ENCODE measurements at regions not wholly inside any gene's neighbourhood (a gene's known extent, or its start where the extent isn't known, plus 50 kb on each side); places are given as distances from the start of the nearest gene placed in this dataset.
"Not testable (repeated sequence)": the region's sequence is repeated elsewhere in the genome, so short reads cannot be mapped to it uniquely, and the experiment has no call there.

DNA sequence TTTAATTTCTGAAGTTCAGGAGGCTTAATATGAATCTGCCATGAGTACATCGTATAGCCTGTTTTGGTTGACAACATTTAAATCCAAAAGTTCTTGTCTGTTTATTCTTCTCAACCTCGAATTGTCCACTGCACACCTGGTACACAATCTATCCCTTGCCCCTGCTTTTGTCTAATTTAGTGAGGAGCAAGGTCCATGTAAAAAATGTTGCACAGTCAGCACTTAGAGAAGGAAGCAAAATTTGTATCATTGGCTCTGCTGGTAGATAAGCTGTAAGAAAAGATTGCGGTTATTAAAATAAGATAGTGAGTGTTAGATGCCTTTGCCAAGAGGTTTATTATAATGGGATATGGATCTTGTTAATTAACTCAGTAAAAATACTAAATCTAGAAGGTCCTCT lies 761.5 kb downstream of the RAPGEF2 start:
- no peak overlapping the region for H3K27ac ChIP-seq (ENCODE audit: low read length)
- WGBS (ENCODE audit: insufficient coverage, low lambda C conversion rate), result 78% methylated on average over 1 of the region's 3 CpGs
- no peaks in the 10 kb centered on the region for H3K27me3 ChIP-seq (ENCODE audit: control insufficient read depth, insufficient read depth, low read length)
- peaks cover 4% of the 10 kb centered on the region for H3K9me3 ChIP-seq (ENCODE audit: control insufficient read depth, low read depth, low read length)
- H3K36me3 ChIP-seq (ENCODE audit: control insufficient read depth, insufficient read depth, low read length), result no peaks in the 10 kb centered on the region
- DNase-seq, result no peak
- H3K4me1 ChIP-seq (ENCODE audit: control insufficient read depth, insufficient read depth, low read length), result no peaks in the 10 kb centered on the region
- no peak overlapping the region for H3K4me3 ChIP-seq (ENCODE audit: low read length)

DNA sequence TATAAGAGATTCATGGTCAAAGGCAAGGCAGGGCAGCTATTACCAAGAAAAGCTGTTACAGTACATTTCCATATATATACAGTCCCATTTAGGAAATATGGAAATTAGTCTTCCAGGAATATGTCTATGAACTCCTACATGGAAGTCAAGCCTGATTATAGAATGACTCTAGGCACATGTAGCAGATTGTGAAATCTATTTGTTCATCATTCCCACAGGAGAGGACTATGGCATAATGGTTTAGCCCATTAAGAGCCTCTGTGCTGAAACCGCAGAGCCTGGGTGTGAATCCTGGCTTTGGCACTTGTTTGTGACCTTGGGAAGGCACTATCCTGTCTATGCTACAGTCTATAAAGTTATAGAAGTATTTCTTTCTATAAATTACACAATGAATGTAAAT lies 764.8 kb downstream of the RAPGEF2 start:
- Histone ChIP-seq H3K36me3 (ENCODE audit: control insufficient read depth, insufficient read depth, low read length) (no peaks in the 10 kb centered on the region), H3K27me3 (ENCODE audit: control insufficient read depth, insufficient read depth, low read length) (no peaks in the 10 kb centered on the region), H3K27ac (ENCODE audit: low read length) (no peak overlapping the region), H3K4me3 (ENCODE audit: low read length) (no peak overlapping the region), H3K9me3 (ENCODE audit: control insufficient read depth, low read depth, low read length) (peaks cover 4% of the 10 kb centered on the region), H3K4me1 (ENCODE audit: control insufficient read depth, insufficient read depth, low read length) (no peaks in the 10 kb centered on the region)
- no peak for DNase-seq
- WGBS (ENCODE audit: insufficient coverage, low lambda C conversion rate), result no CpG with 5 or more reads among the region's 1 CpG

DNA sequence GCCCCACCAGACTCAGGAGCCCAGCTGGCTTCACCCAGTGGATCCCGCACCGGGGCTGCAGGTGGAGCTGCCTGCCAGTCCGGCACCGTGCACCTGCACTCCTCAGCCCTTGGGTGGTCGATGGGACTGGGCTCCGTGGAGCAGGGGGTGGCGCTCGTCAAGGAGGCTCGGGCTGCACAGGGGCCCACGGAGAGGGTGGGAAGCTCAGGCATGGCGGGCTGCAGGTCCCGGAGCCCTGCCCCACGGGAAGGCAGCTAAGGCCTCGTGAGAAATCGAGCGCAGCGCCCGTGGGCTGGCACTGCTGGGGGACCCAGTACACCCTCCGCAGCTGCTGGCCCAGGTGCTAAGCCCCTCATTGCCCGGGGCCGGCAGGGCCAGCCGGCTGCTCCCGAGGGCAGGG lies 766.1 kb downstream of the RAPGEF2 start:
- H3K4me3 ChIP-seq (ENCODE audit: low read length); H3K4me1 ChIP-seq (ENCODE audit: control insufficient read depth, insufficient read depth, low read length); H3K9me3 ChIP-seq (ENCODE audit: control insufficient read depth, low read depth, low read length); DNase-seq; H3K36me3 ChIP-seq (ENCODE audit: control insufficient read depth, insufficient read depth, low read length); H3K27ac ChIP-seq (ENCODE audit: low read length); H3K27me3 ChIP-seq (ENCODE audit: control insufficient read depth, insufficient read depth, low read length): not testable (repeated sequence)
- no CpG with 5 or more reads among the region's 23 CpGs for WGBS (ENCODE audit: insufficient coverage, low lambda C conversion rate)

DNA sequence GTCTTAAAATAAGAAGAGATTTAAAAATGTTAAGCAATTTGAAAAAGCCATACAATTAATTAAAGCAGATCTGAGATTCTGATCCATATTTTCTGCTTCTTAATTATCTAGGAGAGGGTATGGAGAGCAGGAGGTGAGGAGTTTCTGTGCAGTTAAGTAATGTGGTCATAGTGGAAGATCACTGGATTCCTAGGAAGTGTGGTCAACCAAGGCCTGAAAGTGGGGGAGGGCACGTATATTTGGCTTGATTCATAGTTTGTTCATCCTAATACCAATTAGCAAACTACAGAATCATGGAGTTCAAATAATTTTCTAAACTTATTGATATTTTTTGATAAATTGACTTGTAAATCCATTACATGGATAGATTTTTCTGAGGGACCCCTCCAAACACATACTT lies 768.3 kb downstream of the RAPGEF2 start:
- Histone ChIP-seq H3K27ac (ENCODE audit: low read length) (no peak overlapping the region), H3K27me3 (ENCODE audit: control insufficient read depth, insufficient read depth, low read length) (no peaks in the 10 kb centered on the region)
- WGBS (ENCODE audit: insufficient coverage, low lambda C conversion rate), result no CpG with 5 or more reads among the region's 1 CpG

DNA sequence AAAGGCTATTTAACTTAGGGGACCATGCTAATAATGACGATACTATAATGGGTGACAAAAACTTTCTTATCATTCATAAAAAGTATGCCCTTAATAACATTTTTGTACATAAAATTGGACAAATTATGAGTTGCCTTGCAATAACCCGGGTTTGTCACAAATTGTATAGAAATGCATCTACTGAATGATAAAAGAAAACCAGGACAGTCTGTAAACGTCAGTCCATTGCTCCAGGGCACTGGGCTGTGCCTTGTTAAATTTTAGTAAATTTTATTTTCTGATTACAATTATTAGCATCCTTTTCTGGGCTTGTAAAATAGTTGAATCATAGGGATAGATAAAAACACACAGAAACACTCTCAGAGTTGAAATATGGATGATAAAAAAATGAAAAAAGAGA lies 778.3 kb downstream of the RAPGEF2 start:
- Histone ChIP-seq H3K4me1 (ENCODE audit: control insufficient read depth, insufficient read depth, low read length) (no peaks in the 10 kb centered on the region), H3K27me3 (ENCODE audit: control insufficient read depth, insufficient read depth, low read length) (no peaks in the 10 kb centered on the region), H3K27ac (ENCODE audit: low read length) (no peak overlapping the region), H3K36me3 (ENCODE audit: control insufficient read depth, insufficient read depth, low read length) (no peaks in the 10 kb centered on the region), H3K4me3 (ENCODE audit: low read length) (no peak overlapping the region), H3K9me3 (ENCODE audit: control insufficient read depth, low read depth, low read length) (no peaks in the 10 kb centered on the region)
- DNase-seq, result no peak
- 69% methylated on average over 2 of the region's 3 CpGs for WGBS (ENCODE audit: insufficient coverage, low lambda C conversion rate)

More for the DNA sequence above, 768.3 kb downstream of the RAPGEF2 start:
- H3K4me3 ChIP-seq (ENCODE audit: low read length), result no peak overlapping the region
- H3K9me3 ChIP-seq (ENCODE audit: control insufficient read depth, low read depth, low read length), result peaks cover 4% of the 10 kb centered on the region
- H3K36me3 ChIP-seq (ENCODE audit: control insufficient read depth, insufficient read depth, low read length), result no peaks in the 10 kb centered on the region
- H3K4me1 ChIP-seq (ENCODE audit: control insufficient read depth, insufficient read depth, low read length), result no peaks in the 10 kb centered on the region
- no peak for DNase-seq

DNA sequence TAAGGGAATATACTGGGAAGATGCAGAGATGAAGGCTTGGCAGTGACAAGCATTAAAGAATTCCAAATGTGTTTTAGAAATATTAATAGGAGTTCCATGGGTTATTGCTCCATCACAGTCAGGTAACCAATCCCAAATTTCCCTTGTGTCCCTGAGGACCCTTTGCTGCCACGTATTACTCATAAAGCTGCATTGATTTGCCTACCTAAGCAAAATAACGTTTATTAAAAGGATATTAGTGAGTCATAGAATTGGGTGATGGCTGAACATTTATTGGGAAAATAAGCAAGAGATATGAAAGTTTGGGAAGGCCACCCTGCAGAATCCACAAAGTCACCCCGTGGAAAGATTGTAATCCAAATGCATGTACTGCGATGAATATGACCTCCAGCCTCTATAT lies 782.1 kb downstream of the RAPGEF2 start:
- Histone ChIP-seq H3K4me3 (ENCODE audit: low read length) (no peak overlapping the region), H3K36me3 (ENCODE audit: control insufficient read depth, insufficient read depth, low read length) (no peaks in the 10 kb centered on the region), H3K4me1 (ENCODE audit: control insufficient read depth, insufficient read depth, low read length) (no peaks in the 10 kb centered on the region), H3K27me3 (ENCODE audit: control insufficient read depth, insufficient read depth, low read length) (no peaks in the 10 kb centered on the region), H3K27ac (ENCODE audit: low read length) (no peak overlapping the region), H3K9me3 (ENCODE audit: control insufficient read depth, low read depth, low read length) (no peaks in the 10 kb centered on the region)
- DNase-seq, result no peak
- WGBS (ENCODE audit: insufficient coverage, low lambda C conversion rate), result 0% methylated on average over 1 of the region's 4 CpGs

DNA sequence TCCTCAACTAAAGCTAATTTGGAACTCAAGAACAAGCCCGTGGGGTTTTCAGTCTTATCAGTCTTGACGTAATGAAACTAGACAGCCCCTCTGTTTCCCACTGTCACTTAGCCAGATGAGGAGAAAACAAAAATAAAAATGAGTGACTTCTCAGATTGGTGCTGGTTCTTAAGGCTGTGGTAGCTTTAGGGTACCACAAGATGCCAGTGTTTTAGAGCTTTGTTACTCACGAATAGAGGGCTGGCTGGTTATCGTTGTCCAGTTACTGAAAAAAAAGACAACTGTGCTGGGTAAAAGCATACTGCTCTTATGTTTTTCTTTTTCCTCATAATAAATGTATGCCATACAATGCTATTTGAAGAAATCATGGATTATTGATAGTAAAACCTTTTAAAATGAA lies 796.7 kb downstream of the RAPGEF2 start:
- Histone ChIP-seq H3K27ac (ENCODE audit: low read length) (no peak overlapping the region), H3K4me1 (ENCODE audit: control insufficient read depth, insufficient read depth, low read length) (no peaks in the 10 kb centered on the region), H3K9me3 (ENCODE audit: control insufficient read depth, low read depth, low read length) (no peaks in the 10 kb centered on the region), H3K36me3 (ENCODE audit: control insufficient read depth, insufficient read depth, low read length) (no peaks in the 10 kb centered on the region), H3K4me3 (ENCODE audit: low read length) (no peak overlapping the region), H3K27me3 (ENCODE audit: control insufficient read depth, insufficient read depth, low read length) (no peaks in the 10 kb centered on the region)
- no peak for DNase-seq
- WGBS (ENCODE audit: insufficient coverage, low lambda C conversion rate), result 100% methylated on average over 1 of the region's 4 CpGs

DNA sequence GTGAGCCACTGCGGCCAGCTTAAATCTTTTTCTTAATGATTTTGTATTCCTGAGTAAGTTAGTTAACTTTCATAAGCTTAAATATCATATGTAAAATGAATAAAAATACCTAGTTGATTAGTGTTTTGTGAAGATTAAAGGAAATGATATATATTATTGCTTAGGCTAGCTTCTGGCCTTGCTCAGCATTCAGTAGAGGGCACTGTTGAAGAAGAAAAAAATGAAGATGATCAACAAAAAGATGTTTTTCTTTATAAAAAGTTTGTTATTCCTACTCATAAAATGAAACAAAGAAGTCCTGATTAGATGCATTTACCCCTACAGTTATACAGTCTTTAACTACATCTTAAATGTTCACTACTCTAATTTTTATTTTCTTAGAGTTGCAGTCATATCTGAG lies 797.7 kb downstream of the RAPGEF2 start:
- no peak for DNase-seq
- no peak overlapping the region for H3K4me3 ChIP-seq (ENCODE audit: low read length)
- no CpG with 5 or more reads among the region's 1 CpG for WGBS (ENCODE audit: insufficient coverage, low lambda C conversion rate)
- no peaks in the 10 kb centered on the region for H3K4me1 ChIP-seq (ENCODE audit: control insufficient read depth, insufficient read depth, low read length)
- H3K9me3 ChIP-seq (ENCODE audit: control insufficient read depth, low read depth, low read length), result no peaks in the 10 kb centered on the region
- no peak overlapping the region for H3K27ac ChIP-seq (ENCODE audit: low read length)
- H3K27me3 ChIP-seq (ENCODE audit: control insufficient read depth, insufficient read depth, low read length), result no peaks in the 10 kb centered on the region
- H3K36me3 ChIP-seq (ENCODE audit: control insufficient read depth, insufficient read depth, low read length), result no peaks in the 10 kb centered on the region

DNA sequence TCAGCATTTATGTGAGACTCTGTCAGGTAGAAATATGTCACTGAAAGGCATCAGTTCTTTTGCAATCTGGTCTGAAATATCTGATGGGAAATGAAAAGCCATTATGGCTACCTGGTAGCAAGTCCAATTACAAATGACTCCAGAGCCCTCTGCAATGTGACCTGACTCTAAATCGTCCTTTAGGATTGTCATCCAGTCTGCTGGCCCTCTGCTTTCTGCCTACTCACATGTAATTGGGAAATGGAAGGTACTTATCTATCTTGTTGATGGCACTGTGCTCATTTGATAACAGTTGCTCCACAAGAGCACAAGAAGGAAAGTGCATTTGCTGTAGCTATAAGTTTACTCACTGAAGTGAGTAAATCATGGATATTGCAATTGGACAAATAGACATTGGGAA lies 799.8 kb downstream of the RAPGEF2 start:
- Histone ChIP-seq H3K36me3 (ENCODE audit: control insufficient read depth, insufficient read depth, low read length) (no peaks in the 10 kb centered on the region), H3K4me1 (ENCODE audit: control insufficient read depth, insufficient read depth, low read length) (no peaks in the 10 kb centered on the region)
- WGBS (ENCODE audit: insufficient coverage, low lambda C conversion rate), result no CpG with 5 or more reads among the region's 1 CpG

DNA sequence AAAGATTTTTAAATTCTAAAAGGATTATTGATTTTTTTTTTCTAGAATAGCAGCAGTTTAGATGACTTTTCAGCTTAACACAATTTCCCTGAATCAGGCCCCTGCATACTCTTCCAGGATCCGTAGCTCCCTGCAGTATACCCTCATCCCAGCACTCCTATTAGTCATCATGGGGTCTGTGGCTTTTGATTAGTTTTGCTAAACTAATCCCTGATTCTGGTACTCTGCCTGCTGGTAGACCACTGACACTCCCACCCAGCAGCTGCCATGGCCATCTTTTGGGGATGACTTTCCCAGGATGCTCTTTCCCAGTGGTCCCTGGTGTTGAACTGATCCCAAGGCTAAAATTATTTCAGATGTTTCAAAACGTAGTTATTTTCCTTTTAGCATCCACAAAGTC lies 802.0 kb downstream of the RAPGEF2 start:
- H3K4me3 ChIP-seq (ENCODE audit: low read length), result no peak overlapping the region
- DNase-seq, result no peak
- no peaks in the 10 kb centered on the region for H3K27me3 ChIP-seq (ENCODE audit: control insufficient read depth, insufficient read depth, low read length)
- no peaks in the 10 kb centered on the region for H3K36me3 ChIP-seq (ENCODE audit: control insufficient read depth, insufficient read depth, low read length)
- no peaks in the 10 kb centered on the region for H3K4me1 ChIP-seq (ENCODE audit: control insufficient read depth, insufficient read depth, low read length)
- WGBS (ENCODE audit: insufficient coverage, low lambda C conversion rate), result 71% methylated on average over 1 of the region's 2 CpGs
- no peak overlapping the region for H3K27ac ChIP-seq (ENCODE audit: low read length)
- H3K9me3 ChIP-seq (ENCODE audit: control insufficient read depth, low read depth, low read length), result no peaks in the 10 kb centered on the region

More for the DNA sequence above, 799.8 kb downstream of the RAPGEF2 start:
- no peak for DNase-seq
- Histone ChIP-seq H3K9me3 (ENCODE audit: control insufficient read depth, low read depth, low read length) (no peaks in the 10 kb centered on the region), H3K4me3 (ENCODE audit: low read length) (no peak overlapping the region), H3K27ac (ENCODE audit: low read length) (no peak overlapping the region), H3K27me3 (ENCODE audit: control insufficient read depth, insufficient read depth, low read length) (no peaks in the 10 kb centered on the region)

DNA sequence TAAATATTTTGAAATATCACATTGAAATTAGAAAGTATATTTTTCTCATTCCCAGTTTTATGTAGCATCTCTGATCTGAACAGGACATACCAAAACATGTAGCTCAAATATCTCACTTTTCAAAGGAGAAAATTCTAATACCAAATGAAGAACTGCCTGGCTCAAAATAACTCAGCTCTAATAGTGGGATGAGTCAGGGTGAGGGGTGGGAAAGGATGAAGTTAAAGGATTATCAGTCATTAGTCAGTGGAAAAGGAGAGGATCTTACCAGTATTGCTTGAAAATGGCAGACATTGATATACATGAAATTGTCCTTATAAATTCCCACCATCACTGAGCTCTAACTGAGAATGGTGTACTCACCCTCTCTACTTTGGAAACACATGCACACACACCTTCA lies 803.2 kb downstream of the RAPGEF2 start:
- Histone ChIP-seq H3K36me3 (ENCODE audit: control insufficient read depth, insufficient read depth, low read length) (no peaks in the 10 kb centered on the region), H3K9me3 (ENCODE audit: control insufficient read depth, low read depth, low read length) (no peaks in the 10 kb centered on the region), H3K4me3 (ENCODE audit: low read length) (no peak overlapping the region), H3K4me1 (ENCODE audit: control insufficient read depth, insufficient read depth, low read length) (no peaks in the 10 kb centered on the region), H3K27me3 (ENCODE audit: control insufficient read depth, insufficient read depth, low read length) (no peaks in the 10 kb centered on the region), H3K27ac (ENCODE audit: low read length) (no peak overlapping the region)
- no peak for DNase-seq
